ENCODE measurements at regions not wholly inside any gene's neighbourhood (a gene's known extent, or its start where the extent isn't known, plus 50 kb on each side); places are given as distances from the start of the nearest gene placed in this dataset.

GRCh38 chr21:41582866-41583265 lies 74.9 kb upstream of the TMPRSS2 start:
- H3K27me3 ChIP-seq, result no peaks in the 10 kb centered on the region
- no peak for DNase-seq (ENCODE audit: low read depth in 1 of 2, low spot score in 1 of 2)
- H3K4me3 ChIP-seq, result no peak overlapping the region
- no peaks in the 10 kb centered on the region for H3K4me1 ChIP-seq (ENCODE audit: low read depth)
- H3K27ac ChIP-seq, result no peak overlapping the region
- H3K9me3 ChIP-seq (ENCODE audit: low read depth), result no peaks in the 10 kb centered on the region
- no peaks in the 10 kb centered on the region for H3K36me3 ChIP-seq
- no peak for TF ChIP-seq CTCF (IDR thresholded peaks at IDR 0.05; ENCODE audit: low read depth, low read length)

GRCh38 chr21:41582298-41582840 lies 74.4 kb upstream of the TMPRSS2 start:
- no peaks in the 10 kb centered on the region for H3K36me3 ChIP-seq
- H3K9me3 ChIP-seq (ENCODE audit: low read depth), result peaks cover 4% of the 10 kb centered on the region
- H3K4me3 ChIP-seq, result no peak overlapping the region
- H3K4me1 ChIP-seq (ENCODE audit: low read depth), result no peaks in the 10 kb centered on the region
- H3K27ac ChIP-seq, result no peak overlapping the region
- no peaks in the 10 kb centered on the region for H3K27me3 ChIP-seq
- TF ChIP-seq CTCF (IDR thresholded peaks at IDR 0.05; ENCODE audit: low read depth, low read length), result no peak
- DNase-seq (ENCODE audit: low read depth in 1 of 2, low spot score in 1 of 2), result no peak

GRCh38 chr21:41581592-41582228 lies 73.8 kb upstream of the TMPRSS2 start:
- Histone ChIP-seq H3K27me3 (no peaks in the 10 kb centered on the region), H3K4me1 (ENCODE audit: low read depth) (no peaks in the 10 kb centered on the region), H3K9me3 (ENCODE audit: low read depth) (peaks cover 4% of the 10 kb centered on the region), H3K27ac (no peak overlapping the region), H3K36me3 (no peaks in the 10 kb centered on the region), H3K4me3 (no peak overlapping the region)
- TF ChIP-seq CTCF (IDR thresholded peaks at IDR 0.05; ENCODE audit: low read depth, low read length), result no peak
- DNase-seq (ENCODE audit: low read depth in 1 of 2, low spot score in 1 of 2), result no peak

- Histone ChIP-seq H3K4me1 (ENCODE audit: low read depth) (no peaks in the 10 kb centered on the region), H3K4me3 (no peak overlapping the region), H3K27ac (no peak overlapping the region), H3K36me3 (no peaks in the 10 kb centered on the region), H3K27me3 (no peaks in the 10 kb centered on the region), H3K9me3 (ENCODE audit: low read depth) (peaks cover 4% of the 10 kb centered on the region)
- DNase-seq (ENCODE audit: low read depth in 1 of 2, low spot score in 1 of 2), result no peak
- no peak for TF ChIP-seq CTCF (IDR thresholded peaks at IDR 0.05; ENCODE audit: low read depth, low read length)
Observed at GRCh38 chr21:41580758-41581554, 73.0 kb upstream of the TMPRSS2 start.

GRCh38 chr21:41579692-41580091 lies 71.7 kb upstream of the TMPRSS2 start:
- peaks cover 4% of the 10 kb centered on the region for H3K9me3 ChIP-seq (ENCODE audit: low read depth)
- no peaks in the 10 kb centered on the region for H3K4me1 ChIP-seq (ENCODE audit: low read depth)
- no peak for TF ChIP-seq CTCF (IDR thresholded peaks at IDR 0.05; ENCODE audit: low read depth, low read length)
- no peaks in the 10 kb centered on the region for H3K27me3 ChIP-seq
- H3K4me3 ChIP-seq, result no peak overlapping the region
- DNase-seq (ENCODE audit: low read depth in 1 of 2, low spot score in 1 of 2), result no peak
- H3K36me3 ChIP-seq, result no peaks in the 10 kb centered on the region
- no peak overlapping the region for H3K27ac ChIP-seq

Data from cardiac muscle cell (in vitro differentiated cells and primary cell).